Inferior parietal cortex (tissue), 1 donor: ENCODE measurements at regions not wholly inside any gene's neighbourhood (a gene's known extent, or its start where the extent isn't known, plus 50 kb on each side); places are given as distances from the start of the nearest gene placed in this dataset.
"Not testable (repeated sequence)": the region's sequence is repeated elsewhere in the genome, so short reads cannot be mapped to it uniquely, and the experiment has no call there.

Experiments used
- DNase-seq: peaks from one replicate; pipeline ENCODE4 v3.0.0-alpha.2; 2016; ENCODE audit errors: extremely low spot score

GRCh38 chr1:224791362-224791941, 138.0 kb upstream of the DNAH14 start:
- DNase-seq = no peak

DNA sequence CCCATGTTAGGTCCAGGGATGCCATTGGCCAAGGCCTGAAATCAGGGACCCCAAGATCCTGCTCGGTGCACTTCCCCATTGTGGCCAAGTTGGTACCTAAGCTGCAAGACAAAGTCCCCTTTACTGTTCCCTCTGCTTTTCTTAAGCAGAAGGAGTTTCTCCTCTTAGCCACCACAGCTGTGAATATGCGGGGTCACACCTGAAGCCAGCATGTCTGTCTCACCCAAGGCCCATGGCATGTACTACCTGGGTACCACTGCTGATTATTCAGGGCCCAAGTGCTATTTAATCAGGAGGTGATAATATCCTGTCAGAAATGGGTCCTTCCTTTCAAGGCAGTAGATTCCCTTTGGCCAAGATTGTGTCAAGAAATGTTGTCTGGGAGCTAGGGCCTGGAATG, 133.9 kb upstream of the DNAH14 start:
- DNase-seq = no peak

DNA sequence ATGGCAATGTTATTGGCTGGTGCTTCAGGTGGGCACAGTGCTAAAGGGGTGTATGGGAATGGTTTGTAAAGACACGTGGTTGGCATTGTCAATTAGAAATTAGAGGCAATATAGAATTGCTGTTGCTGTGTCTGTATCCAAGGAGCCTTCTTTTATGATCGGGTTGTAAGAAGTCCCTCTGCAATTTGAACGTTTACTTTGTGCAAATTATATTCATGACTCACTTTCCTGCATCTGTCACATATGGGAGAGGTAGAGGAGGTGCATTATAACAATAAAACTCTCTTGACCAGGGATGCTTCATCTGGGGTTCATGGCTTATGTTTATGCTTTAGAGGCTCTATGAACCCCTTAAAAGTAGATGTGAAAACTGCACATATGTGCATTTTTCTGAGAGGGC, 130.4 kb upstream of the DNAH14 start:
- no peak for DNase-seq

DNA sequence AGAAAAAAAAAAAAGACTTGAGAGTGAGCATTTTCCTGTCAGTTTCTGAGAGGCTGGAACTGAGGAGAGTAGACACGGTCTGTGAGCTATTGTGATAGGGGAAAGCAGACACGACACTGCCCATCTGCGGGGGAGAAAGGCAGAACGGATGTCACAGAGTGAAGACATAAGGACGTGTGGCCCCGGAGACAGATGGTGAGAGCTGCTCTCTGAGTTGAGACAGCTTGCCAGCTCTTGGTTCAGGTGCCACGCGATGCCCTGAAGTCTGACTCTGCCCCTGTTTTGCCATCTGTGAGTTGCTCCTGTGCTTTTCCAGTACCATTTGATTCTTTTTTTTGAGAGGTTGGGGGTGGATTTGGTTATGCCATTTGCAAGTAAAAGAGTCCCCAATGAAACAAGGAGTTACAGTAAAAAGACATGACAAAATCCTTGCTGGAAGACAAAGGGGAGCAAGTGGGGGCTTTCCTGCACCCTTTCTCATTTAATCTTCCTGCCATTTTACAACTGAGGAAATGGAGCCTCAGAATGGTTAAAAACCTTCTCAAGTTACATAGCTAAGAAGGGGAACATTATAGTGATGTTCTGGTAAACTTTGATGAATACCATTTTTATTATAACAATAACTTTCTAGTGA, 128.9 kb upstream of the DNAH14 start:
- DNase-seq = no peak

DNA sequence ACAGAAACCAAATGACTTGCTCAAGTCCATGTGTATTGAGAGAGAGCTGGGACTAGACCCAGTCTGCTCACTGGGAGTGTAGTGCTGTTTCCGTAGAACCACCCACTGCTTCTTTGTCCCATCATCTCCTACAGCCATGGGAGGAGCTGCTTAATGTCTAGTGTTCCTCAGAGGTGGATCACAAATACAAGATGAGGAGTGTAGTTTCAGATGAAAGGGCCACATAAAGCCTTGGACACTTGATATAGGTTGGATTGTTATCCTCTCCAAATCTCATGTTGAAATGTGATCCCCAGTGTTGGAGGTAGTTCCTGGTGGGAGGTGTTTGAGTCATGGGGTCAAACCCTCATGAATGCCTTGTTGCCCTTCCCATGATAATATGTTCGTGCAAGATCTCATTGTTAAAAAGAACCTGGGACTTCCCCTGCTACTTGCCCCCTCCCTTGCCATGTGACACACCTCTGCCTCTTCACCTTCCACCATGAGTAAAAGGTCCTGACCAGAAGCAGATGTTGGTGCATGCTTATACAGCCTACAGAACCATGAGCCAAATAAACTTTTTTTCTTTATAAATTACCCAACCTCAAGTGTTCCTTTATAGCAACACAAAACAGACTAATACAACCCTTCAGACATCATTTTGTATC, 127.5 kb upstream of the DNAH14 start:
- DNase-seq = no peak

DNA sequence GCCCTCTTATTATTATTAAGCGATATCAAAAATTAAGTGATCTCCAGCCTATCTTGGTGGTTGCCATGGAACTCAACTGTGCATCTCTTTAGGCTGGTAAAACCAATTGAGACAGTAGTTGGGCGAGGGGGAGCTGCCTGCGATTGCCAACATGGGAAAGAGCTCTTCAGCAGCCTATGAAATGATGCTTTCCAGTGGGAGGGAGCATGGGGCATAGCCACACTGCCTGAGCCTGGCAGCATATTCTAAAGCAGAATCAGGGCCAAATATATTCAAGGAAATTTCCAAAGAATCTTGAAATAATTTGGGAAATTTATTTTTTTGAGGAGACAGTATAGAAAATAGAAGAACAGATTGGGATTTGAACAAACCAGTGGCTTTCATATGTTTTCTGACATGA, 126.9 kb upstream of the DNAH14 start:
- no peak for DNase-seq

- no peak for DNase-seq
These were observed 125.3 kb upstream of the DNAH14 start for GRCh38 chr1:224804220-224804619.

- no peak for DNase-seq
These were observed 123.6 kb upstream of the DNAH14 start for GRCh38 chr1:224805889-224806288.

- no peak for DNase-seq
These were observed 120.3 kb upstream of the DNAH14 start for GRCh38 chr1:224809137-224809536.

DNA sequence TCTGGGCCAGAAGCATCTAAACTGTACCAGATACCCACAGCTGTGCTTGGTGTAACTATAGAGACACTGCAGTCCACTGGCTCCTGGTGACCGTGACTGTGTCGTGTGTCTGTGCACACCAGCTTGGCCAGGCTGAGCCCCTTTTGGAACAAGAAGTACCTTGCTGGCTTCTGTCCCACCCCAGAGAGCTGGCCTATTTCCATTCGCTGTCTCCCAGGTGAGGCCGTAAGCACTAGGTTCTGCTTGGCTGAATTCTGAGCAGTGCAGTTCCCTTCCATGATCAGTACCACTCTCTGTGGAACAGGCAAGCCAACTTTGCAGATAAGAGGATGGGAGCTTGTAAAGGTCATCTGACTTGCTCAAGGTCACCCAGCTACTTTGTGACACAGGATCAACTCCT, 119.9 kb upstream of the DNAH14 start:
- no peak for DNase-seq

DNA sequence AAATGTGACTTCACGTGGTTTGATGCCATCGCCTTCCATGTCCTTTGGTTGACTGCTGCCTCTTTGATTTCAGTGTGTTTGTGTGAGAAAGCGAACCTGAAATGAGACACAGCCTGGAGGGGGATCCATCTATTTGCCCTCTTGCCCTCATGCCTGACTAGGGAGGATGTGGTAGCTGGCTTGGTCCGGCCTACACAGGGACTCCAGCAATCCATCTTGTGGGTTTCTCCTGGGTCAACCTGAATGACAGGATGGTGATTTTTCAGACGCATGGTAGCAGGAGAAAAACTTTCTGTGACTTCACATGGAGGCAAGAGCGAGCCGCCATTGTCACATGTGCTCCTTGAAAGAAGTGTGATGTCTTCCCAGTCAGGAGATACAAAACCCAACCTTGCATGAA, 117.9 kb upstream of the DNAH14 start:
- no peak for DNase-seq

DNA sequence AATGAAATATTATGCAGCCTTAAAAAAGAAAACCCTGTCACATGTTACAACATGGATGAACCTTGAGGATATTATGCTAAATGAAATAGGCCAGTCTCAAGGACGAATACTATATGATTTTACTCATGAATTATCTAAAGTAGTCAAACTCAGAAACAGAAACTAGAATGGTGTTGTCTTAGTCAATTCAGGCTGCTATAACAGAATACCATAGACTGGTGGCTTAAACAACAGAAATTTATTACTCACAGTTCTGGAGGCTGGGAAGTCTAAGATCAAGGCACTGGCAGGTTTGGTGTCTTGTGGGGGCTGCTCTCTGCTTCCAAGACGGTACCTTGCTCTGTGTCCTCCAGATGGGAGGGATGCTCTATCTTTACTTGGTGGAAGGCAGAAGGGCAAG, 113.8 kb upstream of the DNAH14 start:
- DNase-seq = no peak

DNA sequence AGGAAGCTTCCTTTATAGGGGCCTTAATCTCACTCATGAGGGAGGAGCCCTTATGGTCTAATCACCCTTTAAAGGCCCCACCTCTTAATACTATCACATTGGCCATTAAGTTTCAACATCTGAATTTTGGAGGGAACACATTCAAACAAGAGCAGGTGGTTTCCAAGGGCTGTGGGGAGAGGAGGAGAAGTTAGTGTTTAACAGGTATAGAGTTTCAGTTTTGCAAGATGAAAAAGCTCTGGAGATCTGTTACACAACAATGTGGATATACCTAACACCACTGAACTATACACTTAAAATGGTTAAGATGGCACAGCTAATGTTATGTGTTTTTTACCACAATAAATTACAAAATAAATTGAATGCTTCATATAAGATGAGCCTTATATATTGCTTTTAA, 113.4 kb upstream of the DNAH14 start:
- no peak for DNase-seq

GRCh38 chr1:224817382-224817781, 112.1 kb upstream of the DNAH14 start:
- DNase-seq = no peak

DNA sequence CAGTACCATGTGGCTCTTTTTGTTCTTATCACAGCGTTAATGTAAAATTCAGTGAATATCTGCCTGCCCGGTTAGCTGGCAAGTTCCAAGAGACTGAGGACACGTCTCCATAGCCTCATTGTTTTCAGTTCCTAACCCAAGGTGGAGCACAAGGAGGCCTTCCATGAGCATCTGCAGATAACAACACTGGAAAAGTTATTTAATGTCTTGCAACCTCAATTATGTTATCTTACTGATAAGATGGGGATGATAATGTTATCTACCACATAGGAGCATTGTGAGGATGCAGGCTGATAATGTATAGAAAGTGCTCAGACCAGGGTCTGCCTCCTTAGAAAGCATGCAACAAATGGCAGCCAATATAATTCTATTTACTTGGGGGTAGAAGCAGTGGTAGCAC, 109.6 kb upstream of the DNAH14 start:
- DNase-seq = no peak

GRCh38 chr1:224820341-224820740, 109.1 kb upstream of the DNAH14 start:
- DNase-seq = no peak

- DNase-seq = not testable (repeated sequence)
These were observed 107.7 kb upstream of the DNAH14 start for GRCh38 chr1:224821751-224822150.

DNA sequence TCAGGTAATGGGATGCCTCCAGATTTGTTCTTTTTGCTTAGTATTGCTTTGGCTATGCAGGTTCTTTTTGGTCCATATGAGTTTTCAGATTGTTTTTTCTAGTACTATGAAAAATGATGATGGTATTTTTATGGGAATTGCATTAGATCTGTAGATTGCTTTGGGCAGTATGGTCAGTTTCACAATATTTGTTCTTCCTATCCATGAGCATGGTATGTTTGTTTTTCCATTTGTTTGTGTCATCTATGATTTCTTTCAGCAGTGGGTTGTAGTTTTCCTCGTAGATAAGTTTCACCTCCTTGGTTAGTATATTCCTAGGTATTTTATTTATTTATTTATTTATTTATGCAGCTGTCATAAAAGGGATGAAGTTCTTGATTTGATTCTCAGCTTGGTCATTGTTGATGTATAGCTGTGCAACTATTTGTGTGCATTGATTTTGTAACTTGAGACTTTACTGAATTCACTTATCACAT, 103.9 kb upstream of the DNAH14 start:
- DNase-seq = no peak

DNA sequence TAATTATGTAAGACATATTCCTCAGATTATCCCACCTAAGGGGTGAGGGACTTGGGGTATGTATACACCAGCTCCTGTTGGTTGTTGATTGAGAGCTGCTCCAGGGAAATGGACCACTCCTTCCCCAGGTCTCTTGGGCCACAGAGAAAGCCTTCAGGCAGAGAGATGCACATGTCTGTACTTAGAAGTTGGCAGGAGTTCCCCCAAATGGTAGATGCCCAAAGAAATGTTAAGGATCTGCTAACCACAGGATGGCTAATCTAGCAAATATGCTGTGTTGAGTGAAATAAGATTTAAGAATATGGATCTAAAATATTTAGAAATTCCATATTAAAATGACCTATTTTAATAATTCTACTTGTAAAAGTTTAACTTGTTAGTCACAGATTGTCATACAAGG, 100.8 kb upstream of the DNAH14 start:
- DNase-seq = no peak

DNA sequence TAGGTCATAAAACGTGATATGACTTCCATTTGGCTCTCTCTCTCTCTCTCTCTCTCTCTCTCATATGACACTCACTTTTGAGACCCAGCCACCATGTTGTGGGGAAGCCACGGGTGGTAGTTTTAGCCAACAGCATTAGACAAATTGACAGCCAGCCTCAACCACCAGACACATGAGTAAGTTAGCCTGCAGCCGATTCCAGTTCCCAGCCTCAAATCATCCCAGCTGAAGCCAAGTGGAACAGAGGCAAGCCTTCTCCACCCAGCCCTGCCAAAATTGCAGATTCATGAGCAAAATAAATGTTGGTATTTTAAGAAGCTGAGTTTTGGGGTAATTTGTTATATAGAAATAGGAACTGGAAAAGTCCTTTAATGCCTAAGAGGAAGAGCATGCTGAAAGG, 98.0 kb upstream of the DNAH14 start:
- no peak for DNase-seq

DNA sequence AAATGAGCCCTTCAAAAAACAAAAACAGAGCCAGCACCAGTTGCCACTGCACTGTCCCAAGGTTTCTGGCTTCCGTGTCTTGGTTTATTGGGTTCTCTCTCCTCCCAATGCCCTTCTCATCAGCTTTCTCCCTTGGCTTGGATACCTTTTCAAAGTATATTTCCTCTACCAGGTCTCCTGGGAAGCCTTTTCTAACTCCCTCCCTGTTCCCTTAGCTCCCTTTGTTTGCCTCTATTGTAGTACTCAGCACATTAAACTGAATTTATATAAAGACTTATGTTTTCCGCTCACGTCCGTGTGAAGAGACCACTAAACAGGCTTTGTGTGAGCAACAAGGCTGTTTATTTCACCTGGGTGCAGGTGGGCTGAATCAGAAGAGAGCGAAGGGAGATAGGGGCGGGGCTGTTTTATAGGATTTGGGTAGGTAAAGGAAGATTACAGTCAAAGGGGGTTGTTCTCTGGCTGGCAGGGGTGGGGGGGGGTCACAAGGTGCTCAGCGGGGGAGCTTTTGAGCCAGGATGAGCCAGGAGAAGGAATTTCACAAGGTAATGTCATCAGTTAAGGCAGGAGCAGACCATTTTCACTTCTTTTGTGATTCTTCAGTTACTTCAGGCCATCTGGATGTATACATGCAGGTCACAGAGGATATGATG, 89.7 kb upstream of the DNAH14 start:
- not testable (repeated sequence) for DNase-seq

DNA sequence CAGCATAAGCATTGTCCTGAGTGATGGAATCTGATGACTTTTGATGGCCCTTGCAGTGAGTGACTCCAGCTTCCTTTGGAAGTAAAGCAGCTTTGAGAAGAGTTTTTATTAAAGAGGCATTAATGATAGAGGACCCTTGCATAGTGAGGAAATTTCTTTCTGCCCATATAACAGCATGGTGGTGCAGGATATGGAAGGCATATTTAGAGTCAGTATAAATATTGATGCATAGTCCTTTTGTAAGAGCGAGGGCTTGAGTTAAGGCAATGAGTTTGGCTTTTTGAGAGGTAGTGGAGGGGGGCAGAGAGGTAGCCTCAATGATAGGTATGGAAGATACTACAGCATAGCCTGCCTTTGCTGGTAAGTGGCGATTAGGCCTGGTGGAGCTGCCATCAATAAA, 87.7 kb upstream of the DNAH14 start:
- DNase-seq = not testable (repeated sequence)
